ENCODE measurements at regions not wholly inside any gene's neighbourhood (a gene's known extent, or its start where the extent isn't known, plus 50 kb on each side); places are given as distances from the start of the nearest gene placed in this dataset.

DNA sequence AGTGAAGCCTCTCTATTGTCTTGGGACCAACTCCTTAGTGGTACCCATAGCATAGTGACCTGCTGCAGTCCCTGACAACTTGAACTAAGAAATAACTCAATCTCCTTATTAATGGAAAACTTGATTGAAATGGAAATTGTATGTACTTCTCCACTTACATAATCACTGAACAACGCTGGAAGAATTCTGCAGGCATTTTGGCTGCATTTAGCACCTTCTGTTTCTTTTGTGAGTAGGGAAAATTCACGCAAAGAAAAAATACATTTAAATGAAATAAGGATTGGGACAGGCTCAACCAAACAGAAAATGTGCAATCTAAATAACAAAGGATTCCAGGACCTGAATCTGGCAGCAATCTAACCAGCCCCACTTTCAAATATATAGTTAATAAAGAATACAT lies 126.9 kb upstream of the GHITM start:
- TF ChIP-seq, protein P1, sequence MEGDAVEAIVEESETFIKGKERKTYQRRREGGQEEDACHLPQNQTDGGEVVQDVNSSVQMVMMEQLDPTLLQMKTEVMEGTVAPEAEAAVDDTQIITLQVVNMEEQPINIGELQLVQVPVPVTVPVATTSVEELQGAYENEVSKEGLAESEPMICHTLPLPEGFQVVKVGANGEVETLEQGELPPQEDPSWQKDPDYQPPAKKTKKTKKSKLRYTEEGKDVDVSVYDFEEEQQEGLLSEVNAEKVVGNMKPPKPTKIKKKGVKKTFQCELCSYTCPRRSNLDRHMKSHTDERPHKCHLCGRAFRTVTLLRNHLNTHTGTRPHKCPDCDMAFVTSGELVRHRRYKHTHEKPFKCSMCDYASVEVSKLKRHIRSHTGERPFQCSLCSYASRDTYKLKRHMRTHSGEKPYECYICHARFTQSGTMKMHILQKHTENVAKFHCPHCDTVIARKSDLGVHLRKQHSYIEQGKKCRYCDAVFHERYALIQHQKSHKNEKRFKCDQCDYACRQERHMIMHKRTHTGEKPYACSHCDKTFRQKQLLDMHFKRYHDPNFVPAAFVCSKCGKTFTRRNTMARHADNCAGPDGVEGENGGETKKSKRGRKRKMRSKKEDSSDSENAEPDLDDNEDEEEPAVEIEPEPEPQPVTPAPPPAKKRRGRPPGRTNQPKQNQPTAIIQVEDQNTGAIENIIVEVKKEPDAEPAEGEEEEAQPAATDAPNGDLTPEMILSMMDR (IDR thresholded peaks at IDR 0.05) = no peak
- no peak for TF ChIP-seq POLR2A (IDR thresholded peaks at IDR 0.05)
